HUES48 (cell line): ENCODE measurements at regions not wholly inside any gene's neighbourhood (a gene's known extent, or its start where the extent isn't known, plus 50 kb on each side); places are given as distances from the start of the nearest gene placed in this dataset.

Experiments
- H3K27ac ChIP-seq: one replicate; pipeline ENCODE4 v1.7.0; 2013; ENCODE audit warnings: low read depth, low read length, inconsistent platforms
- H3K27me3 ChIP-seq: 2 replicates; pipeline ENCODE4 v1.6.1; 2013; ENCODE audit warnings: mild to moderate bottlenecking, low read length; ENCODE audit not compliant: control insufficient read depth, insufficient read depth
- H3K36me3 ChIP-seq: 2 replicates; pipeline ENCODE4 v1.6.1; 2013; ENCODE audit warnings: low read length; ENCODE audit not compliant: control insufficient read depth, insufficient read depth
- H3K4me1 ChIP-seq: 2 replicates; pipeline ENCODE4 v1.6.1; 2013; ENCODE audit warnings: mild to moderate bottlenecking, low read length; ENCODE audit not compliant: control insufficient read depth, insufficient read depth
- H3K4me3 ChIP-seq: 2 replicates; pipeline ENCODE4 v1.5.1; 2013; ENCODE audit warnings: mild to moderate bottlenecking, low read depth, low read length
- H3K9ac ChIP-seq: 2 replicates; pipeline ENCODE4 v1.6.1; 2013; ENCODE audit warnings: mild to moderate bottlenecking, low read depth, low read length, moderate library complexity
- H3K9me3 ChIP-seq: 2 replicates; pipeline ENCODE4 v1.6.1; 2013; ENCODE audit warnings: low read length; ENCODE audit not compliant: control insufficient read depth, insufficient read depth

GRCh38 chr16:86870380-86870779, 292.0 kb downstream of the FOXL1 start:
- no peaks in the 10 kb centered on the region for H3K4me1 ChIP-seq
- H3K27me3 ChIP-seq: no peaks in the 10 kb centered on the region
- no peak overlapping the region for H3K9ac ChIP-seq
- H3K9me3 ChIP-seq: no peaks in the 10 kb centered on the region
- H3K27ac ChIP-seq: no peak overlapping the region
- no peaks in the 10 kb centered on the region for H3K36me3 ChIP-seq
- no peak overlapping the region for H3K4me3 ChIP-seq

- no peaks in the 10 kb centered on the region for H3K27me3 ChIP-seq
- no peak overlapping the region for H3K27ac ChIP-seq
- H3K36me3 ChIP-seq: no peaks in the 10 kb centered on the region
These were observed 293.8 kb downstream of the FOXL1 start for GRCh38 chr16:86872131-86872530.

DNA sequence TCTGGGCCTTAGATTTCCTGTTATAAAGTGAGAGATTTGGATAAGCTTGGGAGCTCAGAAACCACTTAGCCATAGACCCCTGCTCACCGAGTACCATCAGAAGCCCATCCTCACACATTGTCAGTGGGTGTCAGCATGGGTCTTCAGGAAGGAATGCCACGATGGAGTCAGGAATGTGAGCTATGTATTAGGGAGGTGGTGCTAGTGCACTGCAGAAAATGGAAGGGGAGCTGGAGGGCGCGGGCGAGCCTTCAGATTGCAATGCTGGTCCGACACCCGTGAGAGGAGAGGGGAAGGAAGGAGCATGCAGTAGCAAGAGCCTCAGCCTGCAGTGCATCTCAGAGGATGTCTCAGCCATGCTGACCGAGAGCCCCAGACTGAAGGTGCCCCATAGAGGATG, 294.5 kb downstream of the FOXL1 start:
- H3K27ac ChIP-seq: no peak overlapping the region
- no peak overlapping the region for H3K4me3 ChIP-seq
- no peaks in the 10 kb centered on the region for H3K36me3 ChIP-seq
- no peak overlapping the region for H3K9ac ChIP-seq
- no peaks in the 10 kb centered on the region for H3K9me3 ChIP-seq
- H3K4me1 ChIP-seq: no peaks in the 10 kb centered on the region
- H3K27me3 ChIP-seq: no peaks in the 10 kb centered on the region

More at GRCh38 chr16:86872131-86872530, 293.8 kb downstream of the FOXL1 start:
- Histone ChIP-seq H3K4me3 (no peak overlapping the region), H3K9ac (no peak overlapping the region), H3K4me1 (no peaks in the 10 kb centered on the region), H3K9me3 (no peaks in the 10 kb centered on the region)

DNA sequence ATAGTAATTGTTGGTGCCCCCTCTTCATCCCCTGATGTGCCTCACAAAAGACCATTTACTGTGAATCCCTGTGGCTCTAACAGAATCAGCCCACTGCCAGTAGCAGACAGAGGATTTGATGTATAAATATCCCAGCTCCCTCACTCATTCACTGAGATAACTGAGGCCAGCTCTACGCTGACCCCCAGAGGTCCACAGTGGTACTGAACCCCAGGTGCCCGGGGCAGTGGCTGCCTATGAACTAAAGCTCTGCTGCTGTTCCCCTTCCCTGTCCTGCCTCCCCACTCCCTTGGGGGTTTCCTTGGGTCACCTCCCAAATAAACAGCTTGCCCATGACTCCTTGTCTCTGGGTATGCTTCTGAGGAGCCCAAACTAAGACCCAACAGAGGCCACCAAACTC, 295.8 kb downstream of the FOXL1 start:
- Histone ChIP-seq H3K27ac (no peak overlapping the region), H3K36me3 (no peaks in the 10 kb centered on the region), H3K4me1 (no peaks in the 10 kb centered on the region), H3K27me3 (no peaks in the 10 kb centered on the region), H3K9ac (no peak overlapping the region), H3K9me3 (no peaks in the 10 kb centered on the region), H3K4me3 (no peak overlapping the region)

DNA sequence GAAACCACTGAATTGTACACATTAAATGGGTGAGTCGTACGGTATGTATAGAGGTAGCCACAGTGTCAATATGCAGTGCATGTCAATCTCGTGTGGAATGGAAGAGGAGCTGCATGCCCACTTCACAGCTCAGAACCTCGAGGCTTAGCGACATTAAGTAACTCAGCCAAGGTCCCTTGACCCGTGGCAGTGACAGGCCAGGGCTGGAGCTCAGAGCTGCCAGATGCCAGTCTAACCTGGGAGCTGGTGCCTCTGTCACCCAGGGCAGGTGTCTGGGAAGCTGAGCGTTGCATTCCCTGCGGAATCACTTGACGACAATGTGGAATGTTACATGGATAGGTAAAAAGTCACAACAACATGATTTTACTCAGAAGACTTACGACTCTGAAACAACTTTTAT, 298.1 kb downstream of the FOXL1 start:
- no peak overlapping the region for H3K4me3 ChIP-seq
- H3K4me1 ChIP-seq: no peaks in the 10 kb centered on the region
- H3K27ac ChIP-seq: no peak overlapping the region
- no peaks in the 10 kb centered on the region for H3K27me3 ChIP-seq
- H3K9ac ChIP-seq: no peak overlapping the region
- no peaks in the 10 kb centered on the region for H3K9me3 ChIP-seq
- no peaks in the 10 kb centered on the region for H3K36me3 ChIP-seq

- no peaks in the 10 kb centered on the region for H3K27me3 ChIP-seq
- no peaks in the 10 kb centered on the region for H3K36me3 ChIP-seq
- no peaks in the 10 kb centered on the region for H3K9me3 ChIP-seq
- H3K4me3 ChIP-seq: no peak overlapping the region
- no peak overlapping the region for H3K9ac ChIP-seq
- no peaks in the 10 kb centered on the region for H3K4me1 ChIP-seq
- no peak overlapping the region for H3K27ac ChIP-seq
These were observed 298.8 kb downstream of the FOXL1 start for GRCh38 chr16:86877108-86877507.

- Histone ChIP-seq H3K4me1 (no peaks in the 10 kb centered on the region), H3K9ac (no peak overlapping the region), H3K36me3 (no peaks in the 10 kb centered on the region), H3K27ac (no peak overlapping the region), H3K9me3 (no peaks in the 10 kb centered on the region), H3K4me3 (no peak overlapping the region), H3K27me3 (no peaks in the 10 kb centered on the region)
These were observed 299.5 kb downstream of the FOXL1 start for GRCh38 chr16:86877835-86878234.

- no peak overlapping the region for H3K27ac ChIP-seq
- H3K36me3 ChIP-seq: no peaks in the 10 kb centered on the region
- H3K4me3 ChIP-seq: no peak overlapping the region
- H3K9me3 ChIP-seq: no peaks in the 10 kb centered on the region
- H3K27me3 ChIP-seq: no peaks in the 10 kb centered on the region
- no peak overlapping the region for H3K9ac ChIP-seq
- no peaks in the 10 kb centered on the region; the same call in 1 of the 2 replicates for H3K4me1 ChIP-seq
These were observed 300.1 kb downstream of the FOXL1 start for GRCh38 chr16:86878236-86879080.

DNA sequence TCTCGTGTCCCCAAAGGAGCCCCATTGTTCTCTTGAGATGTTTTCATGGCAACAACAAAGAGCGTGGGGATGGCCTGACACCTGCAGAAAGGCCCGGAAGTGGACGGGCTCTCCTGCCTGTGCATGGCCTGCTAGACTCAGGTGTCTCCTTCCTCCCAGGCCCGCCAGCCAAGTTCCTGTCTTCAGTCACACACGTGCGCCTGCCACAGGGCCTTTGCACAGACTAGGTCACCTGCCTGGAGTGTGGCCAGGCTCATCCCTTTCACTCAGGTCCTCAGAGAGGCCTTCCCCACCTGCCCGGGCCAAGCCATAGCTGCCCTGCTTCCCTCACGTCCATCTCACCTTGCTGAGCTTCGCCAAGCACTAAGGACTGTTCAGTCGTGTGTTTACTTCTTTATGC, 300.9 kb downstream of the FOXL1 start:
- H3K9ac ChIP-seq: no peak overlapping the region
- no peaks in the 10 kb centered on the region for H3K9me3 ChIP-seq
- no peak overlapping the region for H3K27ac ChIP-seq
- no peaks in the 10 kb centered on the region for H3K36me3 ChIP-seq
- no peak overlapping the region for H3K4me3 ChIP-seq
- no peaks in the 10 kb centered on the region; the same call in 1 of the 2 replicates for H3K4me1 ChIP-seq
- no peaks in the 10 kb centered on the region for H3K27me3 ChIP-seq

GRCh38 chr16:86880316-86881117, 302.2 kb downstream of the FOXL1 start:
- H3K27ac ChIP-seq: no peak overlapping the region
- no peaks in the 10 kb centered on the region for H3K36me3 ChIP-seq
- no peaks in the 10 kb centered on the region for H3K9me3 ChIP-seq
- no peaks in the 10 kb centered on the region; the same call in 1 of the 2 replicates for H3K4me1 ChIP-seq
- no peaks in the 10 kb centered on the region for H3K27me3 ChIP-seq
- no peak overlapping the region for H3K9ac ChIP-seq
- H3K4me3 ChIP-seq: no peak overlapping the region

DNA sequence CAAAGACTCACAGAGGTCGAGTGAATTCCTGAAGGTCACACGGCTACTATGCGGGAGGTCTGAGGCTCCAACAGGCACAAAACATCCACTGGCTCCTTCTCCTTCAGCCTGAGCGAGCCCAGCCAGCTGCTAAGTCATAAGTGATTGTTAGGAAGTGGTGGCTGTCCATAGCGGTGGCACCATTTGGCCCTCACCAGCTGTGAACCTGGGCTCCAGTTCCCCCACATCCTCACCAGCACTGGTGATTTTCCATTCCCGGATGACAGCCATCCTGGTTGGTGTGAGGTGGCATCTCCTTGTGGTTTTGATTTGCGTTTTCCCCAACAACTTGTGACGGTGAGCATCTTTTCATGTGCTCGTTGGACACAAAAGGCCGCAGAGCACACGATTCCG, 302.8 kb downstream of the FOXL1 start:
- no peaks in the 10 kb centered on the region; the same call in 1 of the 2 replicates for H3K4me1 ChIP-seq
- H3K9me3 ChIP-seq: no peaks in the 10 kb centered on the region
- H3K27me3 ChIP-seq: no peaks in the 10 kb centered on the region
- H3K4me3 ChIP-seq: no peak overlapping the region
- H3K27ac ChIP-seq: no peak overlapping the region
- no peaks in the 10 kb centered on the region for H3K36me3 ChIP-seq
- H3K9ac ChIP-seq: no peak overlapping the region
